Stimulated activated naive B cell treated with anti-CD40 and anti-IgM and Interleukin-4, amounts not matched to agents 10 μg/mL and 1 μg/mL and 100 μg/mL, for 72 hours (primary cell): ENCODE measurements at regions not wholly inside any gene's neighbourhood (a gene's known extent, or its start where the extent isn't known, plus 50 kb on each side); places are given as distances from the start of the nearest gene placed in this dataset.

Experiments
- ATAC-seq, 2 donors: fragments of 150-1000 bp; cut with Tn5 transposase; replicated peaks; 2 replicates each; pipeline ENCODE4 v1.10.0; 2021; ENCODE audit warnings: moderate library complexity in 1 of 2
- DNase-seq: peaks from one replicate; pipeline ENCODE4 v3.0.0; 2021
- H3K27ac Mint-ChIP-seq: one replicate; pipeline ENCODE4 v1.8.0; 2022; ENCODE audit warnings: mild to moderate bottlenecking, mixed read lengths
- H3K27me3 Mint-ChIP-seq, 2 donors: one replicate each; pipeline ENCODE4 v1.8.0; 2022; ENCODE audit warnings: mixed read lengths in 2 of 2
- H3K36me3 Mint-ChIP-seq, 2 donors: one replicate each; pipeline ENCODE4 v1.8.0; 2022; ENCODE audit warnings: mixed read lengths in 2 of 2, mild to moderate bottlenecking in 1 of 2
- H3K4me1 Mint-ChIP-seq, 2 donors: one replicate each; pipeline ENCODE4 v1.8.0; 2022; ENCODE audit warnings: mixed read lengths in 2 of 2, mild to moderate bottlenecking in 1 of 2
- H3K4me3 Mint-ChIP-seq, 2 donors: one replicate each; pipeline ENCODE4 v1.8.0; 2022; ENCODE audit warnings: mild to moderate bottlenecking in 2 of 2, mixed read lengths in 2 of 2, moderate library complexity in 1 of 2
- H3K9me3 Mint-ChIP-seq, 2 donors: one replicate each; pipeline ENCODE4 v1.8.0; 2022; ENCODE audit warnings: mixed read lengths in 2 of 2, mild to moderate bottlenecking in 1 of 2

DNA sequence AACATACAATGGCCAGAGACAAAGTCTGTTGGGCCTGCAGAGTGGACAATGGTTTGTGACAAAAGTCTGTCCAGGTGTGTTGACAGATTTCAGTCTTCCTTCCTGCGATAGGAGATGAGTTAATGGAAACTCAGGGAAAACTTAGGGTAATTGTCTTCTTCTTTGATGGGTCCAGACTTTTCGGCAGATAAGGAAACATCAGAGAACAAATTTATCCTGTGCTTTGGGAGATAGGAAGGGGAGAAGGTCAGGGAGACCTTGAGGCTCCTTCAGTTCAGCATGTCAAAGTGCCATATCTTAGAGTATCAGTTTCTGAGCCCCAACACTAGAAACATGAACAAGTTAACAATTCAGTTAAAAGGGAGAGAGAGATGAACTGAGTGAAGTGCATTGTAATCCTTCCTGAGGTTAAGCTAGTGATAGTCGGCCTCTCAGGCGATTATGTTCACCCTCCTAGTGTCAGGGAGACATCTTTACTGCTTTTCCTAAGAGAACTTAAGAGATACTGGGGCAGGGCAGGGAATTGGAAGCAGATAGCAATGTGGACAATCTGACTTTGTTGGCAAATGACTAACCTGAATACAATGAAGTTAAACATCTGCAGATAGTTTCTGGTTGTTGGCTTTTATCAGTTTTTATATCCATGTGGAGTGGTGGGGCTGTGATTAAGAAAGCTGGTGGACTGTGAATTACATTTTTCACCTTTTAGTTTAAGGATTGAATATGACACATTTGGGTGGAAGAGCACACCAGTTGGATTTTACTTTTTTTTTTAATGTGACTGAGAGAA, 248.8 kb upstream of the FN1 start:
- Mint-ChIP-seq H3K27me3 (peaks cover 4% of the 10 kb centered on the region in 2 donors), H3K27ac (no peak overlapping the region), H3K4me1 (peaks cover 0 to 1% of the 10 kb centered on the region in 2 donors), H3K9me3 (no peaks in the 10 kb centered on the region), H3K36me3 (no peaks in the 10 kb centered on the region), H3K4me3 (no peak overlapping the region)
- ATAC-seq: no peak
- DNase-seq: no peak

DNA sequence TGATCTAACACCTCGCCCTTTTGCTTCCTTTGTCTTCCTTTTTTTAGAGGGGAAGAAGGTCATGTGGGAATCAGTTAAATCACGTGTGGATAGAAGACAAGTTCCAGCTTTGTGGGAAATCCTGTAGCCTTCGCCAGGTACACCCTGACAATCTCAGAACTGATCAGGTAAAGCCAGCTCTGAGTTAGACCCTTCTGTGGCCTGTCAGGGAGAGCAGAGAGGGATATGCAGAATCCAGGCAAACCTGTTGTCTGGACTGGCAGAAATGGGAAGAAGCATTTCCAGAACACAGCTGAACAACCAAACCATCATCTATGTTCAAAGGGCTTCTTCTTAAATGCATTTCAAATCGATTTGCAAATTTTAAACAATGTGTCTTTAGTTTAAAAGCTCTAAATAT, 247.4 kb upstream of the FN1 start:
- Mint-ChIP-seq H3K9me3 (peaks cover 0 to 3% of the 10 kb centered on the region in 2 donors), H3K27me3 (peaks cover 8% of the 10 kb centered on the region in 2 donors), H3K27ac (no peak overlapping the region), H3K4me1 (peaks cover 0 to 1% of the 10 kb centered on the region in 2 donors), H3K4me3 (no peak overlapping the region), H3K36me3 (no peaks in the 10 kb centered on the region)
- no peak for ATAC-seq
- DNase-seq: no peak

GRCh38 chr2:215681799-215682596, 246.1 kb upstream of the FN1 start:
- Mint-ChIP-seq H3K9me3 (peaks cover 0 to 3% of the 10 kb centered on the region in 2 donors), H3K27me3 (peaks cover 5 to 8% of the 10 kb centered on the region in 2 donors), H3K4me1 (peaks cover 0 to 1% of the 10 kb centered on the region in 2 donors), H3K27ac (no peak overlapping the region), H3K36me3 (no peaks in the 10 kb centered on the region), H3K4me3 (no peak overlapping the region)
- DNase-seq (no peak), ATAC-seq (no peak)

GRCh38 chr2:215680605-215681598, 245.0 kb upstream of the FN1 start:
- Mint-ChIP-seq H3K27me3 (peaks cover 5 to 8% of the 10 kb centered on the region in 2 donors), H3K4me1 (peaks cover 0 to 1% of the 10 kb centered on the region in 2 donors), H3K27ac (no peak overlapping the region), H3K36me3 (no peaks in the 10 kb centered on the region), H3K4me3 (no peak overlapping the region), H3K9me3 (peaks cover 0 to 3% of the 10 kb centered on the region in 2 donors)
- peak; percentile 31 to 45 for ATAC-seq
- DNase-seq: no peak

DNA sequence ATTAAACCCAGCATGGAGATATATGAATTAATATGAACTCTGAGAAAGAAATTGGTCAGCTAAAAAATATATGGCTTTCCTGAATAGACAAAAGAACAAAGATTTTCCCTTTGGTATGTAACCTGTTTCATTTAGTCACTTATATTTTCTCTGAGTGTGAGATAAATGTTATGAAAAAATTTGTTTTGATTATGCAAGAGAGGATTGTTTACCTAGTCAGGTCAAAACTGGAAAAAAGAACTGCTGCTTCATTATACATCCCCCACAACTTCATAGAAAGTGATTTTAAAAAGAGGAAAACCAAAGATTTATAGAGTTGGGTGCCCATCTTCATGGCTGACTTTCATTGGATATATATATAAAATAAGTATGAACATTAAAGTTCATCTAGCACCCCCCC, 242.2 kb upstream of the FN1 start:
- DNase-seq: no peak
- Mint-ChIP-seq H3K4me3 (no peak overlapping the region), H3K36me3 (no peaks in the 10 kb centered on the region), H3K27ac (no peak overlapping the region), H3K27me3 (peaks cover 5 to 8% of the 10 kb centered on the region in 2 donors), H3K9me3 (peaks cover 0 to 3% of the 10 kb centered on the region in 2 donors), H3K4me1 (peaks cover 0 to 1% of the 10 kb centered on the region in 2 donors)
- no peak for ATAC-seq

DNA sequence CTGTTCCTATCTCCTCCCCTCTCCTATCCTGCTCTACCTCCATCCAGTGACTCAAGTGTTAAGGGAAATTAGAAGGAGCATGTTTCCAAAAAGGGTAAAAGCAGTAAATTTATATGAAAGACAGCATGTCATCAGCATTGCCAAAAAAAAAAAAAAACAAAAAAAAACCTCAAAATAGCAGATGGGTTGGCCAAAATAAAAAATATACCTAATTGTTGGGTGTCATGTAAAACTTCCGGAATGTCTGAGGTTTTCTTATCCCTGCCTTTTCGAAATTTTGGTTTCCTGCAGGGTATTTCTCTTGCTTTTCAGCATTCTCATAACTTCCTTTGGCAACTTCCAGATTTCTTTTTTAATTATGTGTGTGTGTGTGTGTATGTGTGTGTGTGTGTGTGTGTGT, 241.6 kb upstream of the FN1 start:
- H3K4me1 Mint-ChIP-seq: peaks cover 0 to 1% of the 10 kb centered on the region in 2 donors
- no peak overlapping the region for H3K27ac Mint-ChIP-seq
- peaks cover 5 to 8% of the 10 kb centered on the region in 2 donors for H3K27me3 Mint-ChIP-seq
- no peak overlapping the region for H3K4me3 Mint-ChIP-seq
- no peaks in the 10 kb centered on the region for H3K36me3 Mint-ChIP-seq
- ATAC-seq: no peak
- no peak for DNase-seq
- H3K9me3 Mint-ChIP-seq: peaks cover 0 to 3% of the 10 kb centered on the region in 2 donors

DNA sequence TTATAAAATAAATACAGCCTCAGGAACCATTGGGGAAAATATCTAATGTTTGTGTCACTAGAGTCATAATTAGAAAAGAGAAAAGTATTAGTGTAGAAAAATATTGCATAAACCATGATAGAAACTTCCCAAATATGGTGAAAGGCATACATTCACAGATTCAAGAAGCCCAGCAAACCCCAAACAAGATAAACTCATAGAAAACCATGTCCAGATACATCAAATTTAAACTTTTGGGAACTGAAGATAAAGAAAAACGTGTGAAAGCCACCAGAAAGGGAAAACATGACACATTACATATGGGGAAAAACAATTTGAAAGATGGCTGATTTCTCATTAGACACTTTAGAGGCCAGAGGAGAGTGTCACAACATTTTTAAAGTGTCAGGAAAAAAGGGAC, 236.5 kb upstream of the FN1 start:
- H3K27me3 Mint-ChIP-seq: peaks cover 9 to 10% of the 10 kb centered on the region in 2 donors
- no peak for DNase-seq
- H3K9me3 Mint-ChIP-seq: peaks cover 0 to 2% of the 10 kb centered on the region in 2 donors
- no peaks in the 10 kb centered on the region for H3K4me1 Mint-ChIP-seq
- no peak for ATAC-seq
- H3K4me3 Mint-ChIP-seq: no peak overlapping the region
- no peaks in the 10 kb centered on the region for H3K36me3 Mint-ChIP-seq
- H3K27ac Mint-ChIP-seq: no peak overlapping the region

- Mint-ChIP-seq H3K27me3 (peaks cover 13 to 14% of the 10 kb centered on the region in 2 donors), H3K36me3 (no peaks in the 10 kb centered on the region), H3K4me3 (no peak overlapping the region), H3K27ac (no peak overlapping the region), H3K9me3 (peaks cover 0 to 2% of the 10 kb centered on the region in 2 donors), H3K4me1 (no peaks in the 10 kb centered on the region)
- no peak for DNase-seq
- no peak for ATAC-seq
Measured at GRCh38 chr2:215671691-215672090, 235.8 kb upstream of the FN1 start.

DNA sequence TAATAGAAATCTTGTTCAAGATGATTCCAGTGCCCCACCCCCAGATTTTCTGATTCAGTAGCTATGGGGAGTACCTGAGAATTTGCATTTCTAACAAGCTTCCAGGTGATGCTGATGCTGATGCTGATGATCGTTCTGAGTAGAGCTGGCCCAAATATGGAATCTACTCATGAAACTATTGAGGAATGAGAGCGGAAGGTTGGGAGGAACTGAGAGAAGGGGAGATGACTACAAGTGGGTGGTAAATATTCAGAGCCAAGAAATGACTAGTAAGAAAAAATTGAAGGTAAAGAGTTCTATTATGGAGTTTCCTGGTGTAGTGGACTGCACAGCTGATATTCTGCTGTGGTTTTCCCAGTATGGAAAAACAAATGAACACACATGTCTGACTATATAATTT, 235.4 kb upstream of the FN1 start:
- Mint-ChIP-seq H3K4me3 (no peak overlapping the region), H3K27me3 (peaks cover 13 to 14% of the 10 kb centered on the region in 2 donors), H3K36me3 (no peaks in the 10 kb centered on the region), H3K27ac (no peak overlapping the region), H3K9me3 (peaks cover 0 to 2% of the 10 kb centered on the region in 2 donors), H3K4me1 (no peaks in the 10 kb centered on the region)
- DNase-seq (no peak), ATAC-seq (no peak)

DNA sequence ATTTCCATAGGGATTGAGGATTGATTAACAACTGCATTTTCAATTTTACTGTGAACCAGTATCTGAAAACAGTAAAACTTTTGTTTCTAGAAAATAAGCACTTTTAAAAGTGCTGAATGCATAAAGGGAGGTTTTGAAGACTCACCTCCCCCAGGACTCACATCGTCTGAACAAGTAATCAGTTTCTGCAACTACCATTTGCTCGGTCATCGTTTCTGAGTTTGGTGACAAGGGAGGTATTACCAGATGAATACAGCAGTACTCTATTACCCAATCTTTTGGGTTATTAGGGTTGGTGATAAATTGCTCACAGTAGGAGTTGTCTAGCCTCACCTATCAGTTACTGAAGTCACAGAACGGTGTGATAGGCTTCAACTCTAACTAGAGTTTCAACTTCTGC, 234.5 kb upstream of the FN1 start:
- peaks cover 0 to 2% of the 10 kb centered on the region in 2 donors for H3K9me3 Mint-ChIP-seq
- no peak for ATAC-seq
- DNase-seq: no peak
- no peaks in the 10 kb centered on the region for H3K36me3 Mint-ChIP-seq
- H3K4me1 Mint-ChIP-seq: no peaks in the 10 kb centered on the region
- H3K27me3 Mint-ChIP-seq: peaks cover 13 to 14% of the 10 kb centered on the region in 2 donors
- no peak overlapping the region for H3K27ac Mint-ChIP-seq
- H3K4me3 Mint-ChIP-seq: no peak overlapping the region

GRCh38 chr2:215668378-215668775, 232.5 kb upstream of the FN1 start:
- H3K9me3 Mint-ChIP-seq: peaks cover 0 to 2% of the 10 kb centered on the region in 2 donors
- no peak for ATAC-seq

GRCh38 chr2:215667585-215668377, 231.9 kb upstream of the FN1 start:
- no peak for ATAC-seq
- Mint-ChIP-seq H3K4me3 (no peak overlapping the region), H3K27me3 (peaks cover 13 to 14% of the 10 kb centered on the region in 2 donors), H3K9me3 (peaks cover 0 to 2% of the 10 kb centered on the region in 2 donors), H3K4me1 (no peaks in the 10 kb centered on the region), H3K27ac (no peak overlapping the region), H3K36me3 (no peaks in the 10 kb centered on the region)
- DNase-seq: no peak

More at GRCh38 chr2:215668378-215668775, 232.5 kb upstream of the FN1 start:
- Mint-ChIP-seq H3K27me3 (peaks cover 13 to 14% of the 10 kb centered on the region in 2 donors), H3K4me1 (no peaks in the 10 kb centered on the region), H3K36me3 (no peaks in the 10 kb centered on the region), H3K4me3 (no peak overlapping the region), H3K27ac (no peak overlapping the region)
- DNase-seq: no peak

- no peaks in the 10 kb centered on the region for H3K4me1 Mint-ChIP-seq
- ATAC-seq (no peak), DNase-seq (no peak)
- H3K27me3 Mint-ChIP-seq: peaks cover 8 to 13% of the 10 kb centered on the region in 2 donors
- H3K36me3 Mint-ChIP-seq: no peaks in the 10 kb centered on the region
- no peak overlapping the region for H3K27ac Mint-ChIP-seq
- H3K4me3 Mint-ChIP-seq: no peak overlapping the region
- no peaks in the 10 kb centered on the region for H3K9me3 Mint-ChIP-seq
Measured at GRCh38 chr2:215664847-215665525, 229.1 kb upstream of the FN1 start.
